ENCODE measurements at regions not wholly inside any gene's neighbourhood (a gene's known extent, or its start where the extent isn't known, plus 50 kb on each side); places are given as distances from the start of the nearest gene placed in this dataset.

DNA sequence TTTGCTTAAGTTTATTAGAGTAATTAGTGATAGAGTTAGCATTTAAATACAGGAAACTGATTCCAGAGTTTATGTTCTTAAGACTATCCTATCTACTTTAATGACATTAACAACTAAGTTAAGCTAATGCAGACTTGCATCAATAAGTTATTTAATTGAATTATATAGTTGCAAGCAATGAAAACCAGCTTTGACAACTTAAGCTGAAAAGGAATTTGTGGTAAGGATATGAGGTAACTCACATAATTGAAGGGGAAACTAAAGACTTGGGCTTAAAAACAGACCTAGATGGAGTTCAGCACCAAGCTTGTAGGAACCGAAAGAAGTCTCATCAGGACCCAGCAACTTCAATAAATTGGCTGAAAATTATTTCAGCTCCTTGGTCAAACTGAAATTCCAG lies 222.3 kb downstream of the IBTK start:
- no peaks in the 10 kb centered on the region for H3K4me1 ChIP-seq (ENCODE audit: control insufficient read depth, low read length)
- H3K27me3 ChIP-seq (ENCODE audit: control insufficient read depth, low read length) = no peaks in the 10 kb centered on the region

DNA sequence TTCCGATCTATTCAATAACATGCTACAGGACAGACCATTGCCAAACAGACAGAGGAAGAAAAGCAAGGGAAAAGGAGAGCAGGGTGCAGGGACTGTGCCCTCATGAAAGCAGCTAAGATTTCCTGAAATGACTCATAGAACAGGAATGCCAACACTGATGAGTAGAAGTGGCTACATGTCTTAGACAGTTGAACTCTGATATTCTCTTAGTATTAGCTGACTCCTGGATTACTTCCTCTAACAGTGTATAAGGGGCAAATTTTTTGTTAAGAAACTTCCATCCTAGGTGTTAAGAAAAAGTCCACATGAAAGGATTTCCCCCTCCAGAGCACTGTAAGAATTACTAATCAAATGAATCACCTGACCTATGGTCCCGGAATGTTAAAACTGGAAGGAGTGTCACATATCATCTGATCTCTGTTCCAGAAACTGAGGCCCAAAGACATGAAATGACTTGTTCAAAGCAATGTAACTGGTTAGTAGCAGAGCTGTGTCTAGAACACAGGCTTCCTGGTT lies 224.9 kb downstream of the IBTK start:
- no peaks in the 10 kb centered on the region for H3K27me3 ChIP-seq (ENCODE audit: control insufficient read depth, low read length)
- H3K4me3 ChIP-seq (ENCODE audit: low read length) = no peak overlapping the region
- TF ChIP-seq, protein P1, sequence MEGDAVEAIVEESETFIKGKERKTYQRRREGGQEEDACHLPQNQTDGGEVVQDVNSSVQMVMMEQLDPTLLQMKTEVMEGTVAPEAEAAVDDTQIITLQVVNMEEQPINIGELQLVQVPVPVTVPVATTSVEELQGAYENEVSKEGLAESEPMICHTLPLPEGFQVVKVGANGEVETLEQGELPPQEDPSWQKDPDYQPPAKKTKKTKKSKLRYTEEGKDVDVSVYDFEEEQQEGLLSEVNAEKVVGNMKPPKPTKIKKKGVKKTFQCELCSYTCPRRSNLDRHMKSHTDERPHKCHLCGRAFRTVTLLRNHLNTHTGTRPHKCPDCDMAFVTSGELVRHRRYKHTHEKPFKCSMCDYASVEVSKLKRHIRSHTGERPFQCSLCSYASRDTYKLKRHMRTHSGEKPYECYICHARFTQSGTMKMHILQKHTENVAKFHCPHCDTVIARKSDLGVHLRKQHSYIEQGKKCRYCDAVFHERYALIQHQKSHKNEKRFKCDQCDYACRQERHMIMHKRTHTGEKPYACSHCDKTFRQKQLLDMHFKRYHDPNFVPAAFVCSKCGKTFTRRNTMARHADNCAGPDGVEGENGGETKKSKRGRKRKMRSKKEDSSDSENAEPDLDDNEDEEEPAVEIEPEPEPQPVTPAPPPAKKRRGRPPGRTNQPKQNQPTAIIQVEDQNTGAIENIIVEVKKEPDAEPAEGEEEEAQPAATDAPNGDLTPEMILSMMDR (IDR thresholded peaks at IDR 0.05; ENCODE audit: low read depth, low read length, poor library complexity, severe bottlenecking) = no peak
- no peak for TF ChIP-seq EZH2phosphoT487 (IDR thresholded peaks at IDR 0.05; ENCODE audit: borderline replicate concordance, low read length)
- no peak overlapping the region for H3K27ac ChIP-seq (ENCODE audit: low read depth, low read length)
- no peaks in the 10 kb centered on the region for H3K79me2 ChIP-seq (ENCODE audit: control insufficient read depth, low read length)
- no peaks in the 10 kb centered on the region for H4K20me1 ChIP-seq (ENCODE audit: control insufficient read depth, insufficient read depth, low read depth, low read length)
- no peaks in the 10 kb centered on the region for H3K9me3 ChIP-seq (ENCODE audit: control insufficient read depth, insufficient read depth, low read length)
- H3K4me1 ChIP-seq (ENCODE audit: control insufficient read depth, low read length) = no peaks in the 10 kb centered on the region
- no peaks in the 10 kb centered on the region for H3K36me3 ChIP-seq (ENCODE audit: control insufficient read depth, low read length)
- no peaks in the 10 kb centered on the region; the same call in 1 of the 2 replicates for H3K9me2 ChIP-seq (replicated peaks; ENCODE audit: control insufficient read depth, low read length)
- no peak overlapping the region for H3K4me2 ChIP-seq (ENCODE audit: low read length)
- no peaks in the 10 kb centered on the region for H3F3A ChIP-seq (ENCODE audit: control insufficient read depth, insufficient read depth)

More for the DNA sequence above, 222.3 kb downstream of the IBTK start:
- no peaks in the 10 kb centered on the region for H3K79me2 ChIP-seq (ENCODE audit: control insufficient read depth, low read length)
- no peak overlapping the region for H3K4me2 ChIP-seq (ENCODE audit: low read length)
- no peaks in the 10 kb centered on the region for H3K36me3 ChIP-seq (ENCODE audit: control insufficient read depth, low read length)
- no peak overlapping the region for H3K4me3 ChIP-seq (ENCODE audit: low read length)
- no peaks in the 10 kb centered on the region for H4K20me1 ChIP-seq (ENCODE audit: control insufficient read depth, insufficient read depth, low read depth, low read length)
- no peak for TF ChIP-seq EZH2phosphoT487 (IDR thresholded peaks at IDR 0.05; ENCODE audit: borderline replicate concordance, low read length)
- TF ChIP-seq, protein P1 (IDR thresholded peaks at IDR 0.05; ENCODE audit: low read depth, low read length, poor library complexity, severe bottlenecking) = no peak
- H3F3A ChIP-seq (ENCODE audit: control insufficient read depth, insufficient read depth) = no peaks in the 10 kb centered on the region
- no peaks in the 10 kb centered on the region; the same call in 1 of the 2 replicates for H3K9me2 ChIP-seq (replicated peaks; ENCODE audit: control insufficient read depth, low read length)
- H3K9me3 ChIP-seq (ENCODE audit: control insufficient read depth, insufficient read depth, low read length) = no peaks in the 10 kb centered on the region
- H3K27ac ChIP-seq (ENCODE audit: low read depth, low read length) = no peak overlapping the region

DNA sequence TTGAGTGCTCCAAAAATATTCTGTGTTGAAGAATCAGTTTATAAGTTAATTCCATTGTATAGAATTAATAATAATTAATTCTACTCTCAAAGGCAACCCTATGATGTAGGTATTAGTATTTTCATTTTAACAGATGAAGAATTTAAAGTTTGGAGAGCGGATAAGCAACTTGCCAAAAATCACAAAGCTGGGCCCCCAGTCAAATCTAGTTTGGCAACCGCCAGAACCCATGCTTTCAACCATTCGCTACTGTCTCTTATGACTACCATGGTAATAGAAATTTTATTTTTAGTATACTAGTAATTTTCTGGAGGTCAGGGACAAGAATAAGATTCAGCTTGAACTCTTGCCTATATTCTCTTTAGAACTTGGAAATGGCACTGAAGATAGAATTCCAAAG lies 229.8 kb downstream of the IBTK start:
- Histone ChIP-seq H3F3A (ENCODE audit: control insufficient read depth, insufficient read depth) (no peaks in the 10 kb centered on the region), H3K79me2 (ENCODE audit: control insufficient read depth, low read length) (no peaks in the 10 kb centered on the region), H3K4me3 (ENCODE audit: low read length) (no peak overlapping the region), H3K9me3 (ENCODE audit: control insufficient read depth, insufficient read depth, low read length) (no peaks in the 10 kb centered on the region), H3K9me2 (replicated peaks; ENCODE audit: control insufficient read depth, low read length) (no peaks in the 10 kb centered on the region), H3K36me3 (ENCODE audit: control insufficient read depth, low read length) (no peaks in the 10 kb centered on the region), H3K4me2 (ENCODE audit: low read length) (no peak overlapping the region), H3K27ac (ENCODE audit: low read depth, low read length) (no peak overlapping the region), H4K20me1 (ENCODE audit: control insufficient read depth, insufficient read depth, low read depth, low read length) (no peaks in the 10 kb centered on the region), H3K27me3 (ENCODE audit: control insufficient read depth, low read length) (no peaks in the 10 kb centered on the region), H3K4me1 (ENCODE audit: control insufficient read depth, low read length) (no peaks in the 10 kb centered on the region)
- TF ChIP-seq EZH2phosphoT487 (IDR thresholded peaks at IDR 0.05; ENCODE audit: borderline replicate concordance, low read length) = no peak

DNA sequence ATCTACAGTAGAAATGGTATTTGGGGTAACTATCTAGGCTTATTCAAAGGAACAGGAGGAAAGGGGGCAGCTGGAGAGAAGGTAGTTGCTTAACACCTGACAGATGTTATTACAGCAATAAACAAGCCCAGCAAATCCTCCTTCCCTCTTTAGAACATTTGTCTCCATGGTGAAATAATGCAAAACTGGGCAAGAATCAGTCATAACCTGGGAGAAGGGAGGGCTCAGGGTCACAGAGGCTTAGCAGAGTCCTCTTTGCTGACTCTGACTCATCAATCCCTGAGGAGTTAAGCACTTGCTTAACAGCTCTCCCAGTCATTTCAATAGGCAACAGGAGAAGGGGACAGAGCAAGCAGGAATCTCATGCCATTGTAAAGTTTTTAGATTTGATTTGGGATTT lies 230.3 kb downstream of the IBTK start:
- Histone ChIP-seq H3K27ac (ENCODE audit: low read depth, low read length) (no peak overlapping the region), H3K27me3 (ENCODE audit: control insufficient read depth, low read length) (no peaks in the 10 kb centered on the region), H3K9me3 (ENCODE audit: control insufficient read depth, insufficient read depth, low read length) (no peaks in the 10 kb centered on the region), H3F3A (ENCODE audit: control insufficient read depth, insufficient read depth) (no peaks in the 10 kb centered on the region), H3K79me2 (ENCODE audit: control insufficient read depth, low read length) (no peaks in the 10 kb centered on the region), H4K20me1 (ENCODE audit: control insufficient read depth, insufficient read depth, low read depth, low read length) (no peaks in the 10 kb centered on the region), H3K4me2 (ENCODE audit: low read length) (no peak overlapping the region), H3K9me2 (replicated peaks; ENCODE audit: control insufficient read depth, low read length) (no peaks in the 10 kb centered on the region), H3K36me3 (ENCODE audit: control insufficient read depth, low read length) (no peaks in the 10 kb centered on the region), H3K4me1 (ENCODE audit: control insufficient read depth, low read length) (no peaks in the 10 kb centered on the region), H3K4me3 (ENCODE audit: low read length) (no peak overlapping the region)
- no peak for TF ChIP-seq EZH2phosphoT487 (IDR thresholded peaks at IDR 0.05; ENCODE audit: borderline replicate concordance, low read length)
- TF ChIP-seq, protein P1 (IDR thresholded peaks at IDR 0.05; ENCODE audit: low read depth, low read length, poor library complexity, severe bottlenecking) = no peak

Data from DOHH2 (cell line).